NCI-H446 (cell line): ENCODE measurements at regions not wholly inside any gene's neighbourhood (a gene's known extent, or its start where the extent isn't known, plus 50 kb on each side); places are given as distances from the start of the nearest gene placed in this dataset.

ENCODE experiments used
- DNase-seq, 2 experiments: peaks; one replicate each; lab custom pipeline; 2025; lab: John Stamatoyannopoulos, UW

DNA sequence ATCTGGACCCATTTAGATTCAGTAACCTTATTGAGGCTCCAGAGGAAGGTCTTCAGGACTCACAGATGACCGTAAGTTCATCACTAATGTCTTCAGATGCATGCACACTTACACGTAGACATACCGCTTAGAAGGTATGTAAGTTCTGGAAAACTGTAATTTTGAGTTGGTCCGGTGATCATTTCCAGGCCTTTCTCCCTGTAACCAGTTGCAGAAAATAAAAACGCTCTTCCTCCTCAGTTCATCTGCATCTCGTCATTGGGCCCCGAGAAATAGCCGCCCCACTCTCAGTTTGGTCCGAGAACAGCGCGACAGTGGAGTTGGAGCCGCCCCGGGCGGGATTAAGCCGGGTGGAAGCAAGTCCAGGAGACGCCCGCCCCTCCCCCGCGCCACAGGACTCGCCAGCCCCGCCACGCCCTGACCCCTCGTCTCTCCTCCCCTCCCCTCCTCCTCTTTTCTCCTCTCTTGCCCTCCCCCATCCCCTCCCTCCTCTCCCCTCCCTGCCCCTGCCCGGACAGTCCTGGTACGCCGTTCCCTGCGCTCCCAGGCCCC lies 83.7 kb downstream of the TNFAIP2 start:
- no peak for DNase-seq

DNA sequence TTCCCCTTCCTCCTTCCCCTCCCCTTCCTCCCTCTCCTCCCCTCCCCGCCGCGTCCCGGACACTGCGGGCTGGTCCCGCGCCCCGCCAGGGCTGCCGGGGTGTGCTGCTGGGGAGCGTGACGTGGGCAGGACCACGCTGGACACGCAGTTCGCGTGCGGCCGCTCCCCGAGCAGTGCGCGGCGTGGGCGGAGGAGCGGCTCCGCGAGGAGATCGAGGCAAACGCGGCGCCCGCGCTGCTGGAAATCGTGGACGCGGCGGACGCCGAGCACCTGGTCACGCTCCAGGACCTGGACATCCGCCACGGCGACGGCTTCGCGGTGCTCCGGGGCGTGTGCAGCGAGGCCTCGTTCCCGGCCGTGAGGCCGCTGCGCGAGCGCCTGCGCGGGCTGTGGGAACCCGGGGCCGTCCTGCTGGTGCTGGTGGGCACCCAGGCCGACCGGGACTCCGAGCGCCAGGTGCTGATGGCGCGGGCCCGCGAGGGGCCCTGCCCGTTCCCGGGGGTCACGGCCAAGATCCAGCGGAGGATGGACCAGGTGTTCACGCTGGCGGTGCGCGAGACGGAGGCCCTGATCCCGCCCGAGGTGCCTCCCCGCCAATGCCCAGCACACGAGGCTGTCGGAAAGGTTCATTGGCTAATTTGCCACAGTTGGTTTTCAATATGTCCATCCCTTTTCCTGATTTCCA lies 84.3 kb downstream of the TNFAIP2 start:
- DNase-seq: no peak

DNA sequence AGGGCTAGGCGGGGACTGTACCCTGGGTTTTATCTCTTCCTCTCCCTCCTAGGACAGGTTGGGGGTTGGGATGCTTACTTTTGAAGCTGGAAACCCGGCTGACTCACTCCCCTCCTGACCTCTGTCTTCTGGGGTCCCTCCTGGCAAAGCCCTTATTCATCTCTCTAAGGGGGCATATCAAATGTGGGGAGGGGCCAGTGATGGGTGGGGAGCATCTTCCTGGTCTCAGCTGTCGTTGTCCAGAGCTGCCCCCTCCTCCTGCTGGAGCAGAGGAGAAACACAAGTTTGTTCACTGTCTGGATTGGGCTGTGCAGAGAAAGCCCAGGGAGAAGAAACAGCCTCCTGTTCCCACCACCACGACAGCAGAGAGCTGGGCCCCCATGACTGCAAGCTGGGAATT lies 85.8 kb downstream of the TNFAIP2 start:
- DNase-seq: no peak

DNA sequence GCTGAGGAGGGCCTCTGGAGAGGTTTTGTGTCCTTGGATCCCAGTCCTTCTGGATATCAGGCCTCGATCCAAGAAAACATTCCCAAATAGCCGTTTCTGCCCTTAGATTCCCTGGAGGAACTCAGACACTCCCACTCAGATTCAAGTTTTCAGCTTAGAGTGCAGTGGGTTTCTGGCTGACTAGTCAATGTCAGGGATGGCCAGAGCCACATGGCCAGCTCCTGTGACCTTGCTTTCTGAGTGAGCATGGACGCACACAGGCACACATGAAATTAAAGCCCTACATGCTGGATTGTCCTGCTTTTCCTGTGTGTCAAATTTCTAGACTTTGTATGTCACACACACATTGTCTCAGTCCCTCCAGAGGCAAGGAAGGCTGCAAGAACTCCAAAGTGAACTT lies 86.2 kb downstream of the TNFAIP2 start:
- no peak for DNase-seq

DNA sequence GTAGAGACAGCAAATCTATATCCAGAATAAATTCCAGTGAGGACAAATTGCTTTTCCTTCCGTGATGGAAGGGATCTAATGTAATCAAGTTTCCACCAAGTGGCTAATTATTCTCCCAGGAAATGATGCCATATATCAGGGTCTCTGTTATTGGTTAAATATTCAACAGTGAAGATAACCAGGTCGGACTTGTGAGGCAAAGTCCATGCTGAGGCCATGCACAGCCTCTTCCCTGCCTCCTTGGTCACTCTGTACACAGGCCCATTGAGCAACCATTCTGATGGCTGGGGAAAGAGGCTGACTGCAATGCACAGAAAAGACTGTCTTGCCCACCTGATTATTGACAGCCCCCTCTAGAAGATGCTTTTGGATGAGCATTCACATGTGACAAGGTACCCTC lies 90.1 kb downstream of the TNFAIP2 start:
- no peak for DNase-seq

DNA sequence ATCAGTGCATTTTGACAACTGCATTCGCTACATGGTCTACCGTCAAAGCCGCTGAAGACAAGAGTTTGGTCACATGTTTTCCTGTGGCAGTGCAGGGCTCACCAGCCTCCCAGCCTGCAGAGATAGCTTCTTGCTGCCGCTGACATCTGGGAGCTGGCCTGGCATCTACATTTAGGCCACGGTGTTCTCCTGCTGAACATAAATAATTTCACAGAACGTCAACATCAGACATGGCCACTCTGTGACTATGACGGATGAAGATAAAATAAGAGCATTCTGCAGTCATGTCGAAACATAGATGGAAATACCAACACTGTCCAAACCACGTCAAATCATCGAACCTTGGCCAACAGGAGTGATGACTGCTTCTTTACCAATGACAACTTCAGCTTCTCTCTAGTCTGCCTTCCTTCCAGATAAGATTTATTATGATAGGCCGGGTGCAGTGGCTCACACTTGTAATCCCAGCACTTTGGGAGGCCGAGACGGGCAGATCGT lies 91.2 kb downstream of the TNFAIP2 start:
- no peak for DNase-seq

DNA sequence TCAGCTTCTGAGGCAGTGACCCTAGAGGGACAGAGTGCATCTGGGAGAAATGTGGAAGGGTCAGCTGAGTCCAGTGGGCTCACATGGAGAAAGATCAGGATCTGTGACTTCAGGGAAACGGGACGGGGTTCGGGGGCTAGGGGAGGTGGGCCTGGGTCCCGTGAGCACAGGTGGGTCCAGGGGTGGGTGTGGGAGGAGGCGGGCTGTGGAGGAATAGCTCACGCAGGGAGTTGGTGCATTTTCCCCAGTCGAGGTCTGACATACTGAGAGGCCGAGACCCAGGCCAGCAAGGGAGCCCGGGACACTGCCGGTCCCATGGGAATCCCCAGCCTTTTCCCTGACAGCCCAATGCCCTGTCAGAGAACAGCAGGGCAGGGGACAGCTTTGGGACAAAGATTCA lies 93.1 kb downstream of the TNFAIP2 start:
- no peak for DNase-seq

DNA sequence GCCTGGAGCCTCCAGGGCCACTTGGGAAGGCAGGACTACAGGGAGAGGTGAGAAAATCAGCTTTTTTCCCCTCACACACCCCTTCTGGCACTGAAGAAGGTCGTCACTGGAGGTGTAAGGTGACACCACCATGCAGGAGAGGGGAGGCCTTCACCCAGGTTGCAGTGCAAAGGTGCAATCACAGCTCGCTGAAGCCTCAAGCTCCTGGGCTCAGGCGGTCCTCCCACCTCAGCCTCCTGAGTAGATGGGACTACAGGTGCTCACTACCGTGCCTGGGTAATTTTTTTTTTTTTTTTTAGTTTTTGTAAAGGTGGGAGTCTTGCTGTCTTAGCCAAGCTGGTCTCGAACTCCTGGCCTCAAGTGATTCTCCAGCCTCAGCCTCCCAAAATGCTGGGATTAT lies 93.6 kb downstream of the TNFAIP2 start:
- no peak for DNase-seq

DNA sequence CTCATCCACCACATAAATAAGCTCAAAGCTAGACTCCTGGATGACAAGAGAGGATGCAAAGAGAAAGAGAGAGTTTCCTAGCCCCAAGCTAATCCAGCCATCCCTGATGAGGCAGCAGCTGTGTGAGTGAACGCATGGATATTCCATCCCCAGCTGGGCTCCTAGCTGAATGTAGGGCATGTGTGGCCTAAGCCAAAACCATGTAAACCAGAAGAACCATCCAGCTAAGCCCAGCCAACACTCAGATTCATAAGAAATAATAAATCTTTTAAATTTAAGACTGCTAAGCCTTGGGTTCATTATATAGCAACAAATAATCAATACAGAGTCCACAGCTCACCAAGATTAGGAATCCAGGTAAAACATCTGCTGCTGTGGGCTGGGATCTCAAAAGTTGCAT lies 94.3 kb downstream of the TNFAIP2 start:
- DNase-seq: no peak

DNA sequence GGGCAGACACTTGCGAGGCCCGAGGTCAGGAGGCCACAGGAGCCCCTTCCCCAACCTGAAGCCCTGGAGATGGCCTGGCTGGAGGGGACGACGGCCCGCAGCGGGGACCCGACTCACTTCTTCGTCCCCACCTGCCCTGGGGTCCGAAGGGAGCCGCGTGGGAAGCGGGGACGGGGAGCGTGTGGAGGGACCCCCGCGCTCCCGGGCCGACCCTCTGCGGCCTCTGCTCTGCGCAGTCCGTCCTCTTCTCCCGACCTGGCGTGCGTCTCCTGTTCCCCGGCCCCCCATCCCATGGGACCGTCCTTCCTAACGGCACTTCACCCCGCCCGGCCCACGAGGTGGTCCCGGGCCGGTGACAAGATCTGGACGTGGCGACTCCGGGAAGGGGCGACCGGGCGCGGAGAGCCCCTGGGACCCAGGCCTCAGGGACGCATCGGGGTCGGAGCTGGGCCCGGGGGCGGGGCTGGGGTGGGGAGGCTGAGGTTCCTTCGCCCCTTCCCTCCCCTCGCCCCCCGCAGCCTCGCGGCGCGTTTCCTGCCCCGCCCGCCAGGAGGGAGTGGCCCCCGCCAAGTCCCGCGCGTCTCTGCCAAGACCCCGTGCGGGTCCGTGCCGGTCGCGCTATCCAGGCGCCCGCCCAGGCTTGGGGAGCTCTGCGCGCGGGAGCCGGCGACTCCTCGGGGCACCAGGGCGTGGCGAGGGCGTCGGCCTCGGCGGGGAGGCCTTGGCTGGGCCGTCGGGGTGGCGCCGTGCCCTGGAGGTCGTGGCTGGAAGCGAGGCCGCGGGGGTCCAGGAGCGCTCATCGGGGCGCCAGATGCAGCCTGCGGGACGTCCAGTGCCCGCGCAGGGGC lies 97.1 kb downstream of the TNFAIP2 start:
- no peak for DNase-seq

DNA sequence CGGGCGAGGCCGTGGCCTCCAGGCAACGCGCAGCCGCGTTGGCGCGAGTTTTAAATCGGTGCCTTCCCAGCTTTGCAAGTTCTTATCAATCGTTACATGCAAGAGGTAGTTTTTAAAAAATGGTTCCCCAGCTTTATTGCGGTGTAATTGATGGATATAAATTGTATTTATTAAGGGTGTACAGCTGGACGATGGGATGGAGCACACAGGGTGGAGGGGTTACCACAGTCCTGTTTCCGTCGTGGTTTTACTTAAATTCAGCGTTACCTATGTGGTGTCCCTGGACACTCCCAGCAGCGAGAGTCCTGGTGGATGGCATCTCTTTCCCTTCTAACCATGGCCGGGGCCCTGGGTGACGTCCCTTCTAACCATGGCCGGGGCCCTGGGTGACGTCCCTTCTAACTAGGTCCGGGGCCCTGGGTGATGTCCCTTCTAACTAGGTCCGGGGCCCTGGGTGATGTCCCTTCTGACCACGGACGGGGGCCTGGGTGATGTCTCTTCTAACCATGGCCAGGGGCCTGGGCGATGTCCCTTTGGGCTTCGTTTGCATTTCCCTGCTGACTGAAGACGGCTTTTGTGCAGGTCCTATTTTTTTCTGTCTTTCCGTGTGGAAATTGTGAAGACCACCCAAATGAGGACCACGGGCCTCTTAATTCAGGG lies 97.9 kb downstream of the TNFAIP2 start:
- DNase-seq: no peak

DNA sequence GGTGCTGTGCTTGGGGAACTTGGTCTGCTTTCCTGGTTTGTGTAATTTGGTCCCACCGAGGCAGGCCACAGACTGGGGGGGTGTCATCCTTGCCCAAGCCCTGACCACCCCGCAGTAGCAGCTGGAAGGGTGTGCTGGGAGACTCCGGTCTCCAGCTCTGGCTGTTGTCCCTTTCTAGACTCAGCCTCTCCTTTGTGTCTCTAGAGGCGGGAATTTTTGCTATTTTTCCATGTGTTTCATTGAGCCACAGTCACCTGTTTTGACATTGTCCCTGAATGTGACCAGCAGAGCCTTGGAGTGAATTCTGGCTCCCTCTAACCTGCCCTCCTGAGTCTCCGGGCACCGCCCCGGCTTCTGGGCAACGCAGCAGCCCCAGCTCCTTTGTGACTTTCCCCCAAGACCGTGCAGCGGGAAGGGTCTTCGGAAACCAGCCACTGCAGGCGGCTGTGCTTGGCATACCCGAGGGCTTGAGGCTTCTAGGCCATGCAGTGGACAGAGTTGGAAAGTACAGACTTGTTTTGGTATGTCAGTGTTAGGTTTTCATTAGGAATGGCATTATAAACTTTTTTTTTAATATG lies 98.6 kb downstream of the TNFAIP2 start:
- no peak for DNase-seq

DNA sequence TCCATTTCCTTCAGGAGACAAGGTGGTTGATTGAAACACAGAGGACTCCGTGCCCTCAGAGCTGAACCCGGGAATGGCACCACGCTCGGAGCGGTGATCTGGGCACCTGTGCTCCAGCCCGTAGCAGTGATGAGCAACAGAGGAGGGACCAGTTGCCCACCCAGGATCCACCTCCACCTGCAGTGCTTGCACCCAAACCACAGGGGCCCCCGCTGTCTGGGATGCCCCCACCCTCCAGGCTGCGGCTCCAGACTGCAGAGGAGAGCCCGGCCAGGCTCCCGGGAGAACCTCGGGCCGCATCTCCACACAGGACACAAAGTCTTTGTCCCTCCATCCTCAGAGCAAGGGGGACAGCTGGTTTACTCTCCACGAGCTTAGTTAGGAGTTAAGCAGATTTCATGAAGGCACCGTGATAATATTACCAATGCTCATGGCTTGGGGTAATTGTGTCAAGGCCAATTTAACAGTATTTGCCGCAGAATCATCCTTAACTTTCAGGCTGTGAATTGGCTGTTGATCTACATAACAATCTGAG lies 100.6 kb downstream of the TNFAIP2 start:
- no peak for DNase-seq

DNA sequence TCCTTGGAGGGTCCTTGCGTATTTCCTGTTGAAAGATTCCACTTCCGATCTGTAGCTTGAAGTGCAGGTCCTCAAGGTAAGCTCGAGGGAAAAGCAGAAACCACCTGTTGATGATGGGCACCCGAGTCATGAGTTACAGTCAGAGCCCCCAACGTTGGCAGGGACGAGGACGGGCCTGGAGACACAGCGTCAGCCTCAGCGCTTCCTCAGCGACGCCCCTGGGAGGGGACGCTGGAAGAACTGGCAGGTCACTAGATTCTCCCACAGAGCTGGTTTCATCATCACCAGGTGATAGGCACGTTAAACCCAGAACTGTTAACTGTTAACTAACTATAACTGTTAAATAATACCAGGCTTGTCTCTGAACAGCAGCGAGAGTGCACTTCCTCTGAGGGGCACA lies 101.8 kb downstream of the TNFAIP2 start:
- no peak for DNase-seq

DNA sequence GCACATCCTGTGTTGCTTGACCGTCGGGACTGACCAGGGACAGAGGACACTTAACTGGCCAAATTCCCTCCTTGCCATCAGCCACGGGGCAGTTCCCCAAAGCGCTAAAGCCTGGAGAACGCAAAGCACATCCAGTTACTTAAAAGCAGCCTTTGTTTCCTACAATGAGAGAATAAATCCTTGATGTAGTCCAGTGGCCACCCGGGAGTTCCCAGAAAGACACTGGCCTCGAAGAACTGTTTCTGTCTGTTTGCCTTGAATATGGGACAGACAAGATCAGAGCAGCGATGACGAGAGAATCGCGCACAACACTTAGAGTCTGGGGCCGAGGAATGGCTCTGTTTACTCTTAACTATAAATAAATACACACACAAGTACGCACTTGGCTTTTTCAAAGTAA lies 102.2 kb downstream of the TNFAIP2 start:
- no peak for DNase-seq

DNA sequence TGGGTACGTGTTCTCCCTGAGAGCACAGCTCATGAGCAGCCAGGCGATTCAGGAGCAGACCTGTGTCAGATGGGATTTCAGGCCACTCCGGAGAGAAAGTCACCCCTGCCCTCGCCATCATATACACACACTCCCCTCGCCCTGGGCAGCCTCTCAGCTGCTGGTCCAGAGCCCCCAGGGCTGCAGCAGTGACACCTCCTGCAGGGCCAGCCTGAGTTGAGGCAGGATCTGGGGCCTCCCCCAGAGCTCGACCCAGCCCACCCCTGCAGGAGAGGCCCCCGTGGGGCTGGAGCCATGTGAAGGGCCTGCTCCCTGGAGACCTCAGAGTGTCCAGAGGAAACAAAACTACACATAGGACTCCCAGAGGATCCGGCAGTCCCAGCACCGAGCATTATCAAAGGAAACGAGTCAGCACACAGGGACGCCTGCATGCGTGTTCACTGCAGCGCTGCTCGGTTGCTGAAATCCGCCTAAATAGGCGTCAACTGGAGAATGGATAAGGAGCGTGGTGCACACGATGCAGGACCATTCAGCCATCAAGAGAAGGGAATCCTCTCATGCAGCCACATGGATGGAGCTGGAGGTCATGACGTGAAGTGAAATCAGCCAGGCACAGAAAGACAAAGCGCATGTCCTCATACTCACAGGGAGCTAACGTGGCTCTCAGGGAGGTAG lies 104.0 kb downstream of the TNFAIP2 start:
- DNase-seq: no peak

DNA sequence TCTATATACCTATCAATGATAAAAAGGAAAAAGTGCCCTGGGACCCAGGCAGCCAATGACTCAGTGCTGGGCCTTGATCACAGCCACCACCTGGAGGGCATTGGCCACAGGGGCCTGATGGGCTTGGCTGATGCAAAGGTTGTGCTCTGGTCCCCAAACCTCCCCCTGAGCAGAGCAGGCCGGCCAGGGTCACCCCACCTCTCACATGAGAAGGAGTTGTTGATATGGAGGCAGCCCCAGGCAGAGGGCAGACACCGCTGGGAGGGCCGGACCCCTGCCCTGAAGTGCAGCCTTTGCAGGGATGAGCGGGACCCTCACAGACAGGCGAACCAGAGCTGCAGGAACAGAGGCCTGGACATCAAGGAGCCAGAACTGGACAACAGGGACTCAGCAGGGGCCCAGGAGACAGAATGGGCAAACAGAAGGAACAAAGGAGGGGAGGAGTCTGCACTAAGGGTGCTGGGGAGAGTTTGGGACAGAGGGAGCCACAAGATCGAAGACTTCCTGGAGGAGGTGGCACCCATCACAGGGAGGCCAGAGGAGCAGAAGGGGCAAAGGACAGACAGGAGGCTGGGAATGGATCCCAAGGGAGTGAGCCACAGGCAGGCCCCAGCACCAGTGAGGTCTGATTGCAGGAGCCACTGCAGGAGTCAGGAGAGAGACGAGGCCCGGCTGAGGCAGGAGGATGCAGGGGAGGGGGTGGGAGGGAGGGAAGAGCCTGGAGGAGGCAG lies 105.0 kb downstream of the TNFAIP2 start:
- no peak for DNase-seq

DNA sequence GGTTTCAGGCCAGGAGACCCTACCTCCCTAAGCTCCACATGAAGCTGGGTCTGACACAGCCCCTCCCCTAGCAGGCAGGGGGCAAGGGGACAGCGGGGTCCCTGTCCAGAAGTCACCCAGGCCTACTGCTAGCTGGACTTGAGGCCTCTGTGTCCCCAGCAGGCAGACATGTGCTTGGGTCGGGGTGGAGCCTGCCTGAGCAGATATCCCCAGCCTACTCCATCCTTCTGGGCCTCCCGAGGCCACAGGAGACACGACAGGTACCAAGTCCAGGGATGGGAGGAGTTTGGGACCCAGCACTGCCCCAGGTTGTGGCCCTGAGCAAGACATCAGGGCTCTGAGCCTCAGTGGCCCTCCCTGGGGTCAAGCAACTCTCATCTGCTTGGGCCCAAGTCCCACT lies 105.2 kb upstream of the EIF5 start:
- DNase-seq: no peak

DNA sequence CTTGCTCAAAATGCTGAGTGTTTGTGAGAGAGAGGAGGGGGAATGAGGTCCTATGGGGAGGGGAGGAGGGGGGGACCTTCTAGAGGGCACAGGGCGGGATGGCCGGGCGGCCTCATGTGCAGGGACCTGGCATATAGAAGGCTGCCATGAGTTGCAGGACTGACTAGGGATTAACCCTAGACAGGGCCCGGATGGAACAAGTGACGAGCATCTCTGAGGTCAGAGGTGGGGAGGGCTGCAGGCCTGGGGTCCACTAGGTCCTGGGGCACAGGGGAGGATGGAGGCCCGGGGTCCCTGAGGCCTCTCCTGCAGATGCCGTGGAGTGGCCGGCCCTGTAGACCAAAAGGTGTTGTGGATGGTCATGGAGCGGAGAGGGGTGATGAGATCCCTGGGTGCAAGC lies 104.0 kb upstream of the EIF5 start:
- DNase-seq: no peak

DNA sequence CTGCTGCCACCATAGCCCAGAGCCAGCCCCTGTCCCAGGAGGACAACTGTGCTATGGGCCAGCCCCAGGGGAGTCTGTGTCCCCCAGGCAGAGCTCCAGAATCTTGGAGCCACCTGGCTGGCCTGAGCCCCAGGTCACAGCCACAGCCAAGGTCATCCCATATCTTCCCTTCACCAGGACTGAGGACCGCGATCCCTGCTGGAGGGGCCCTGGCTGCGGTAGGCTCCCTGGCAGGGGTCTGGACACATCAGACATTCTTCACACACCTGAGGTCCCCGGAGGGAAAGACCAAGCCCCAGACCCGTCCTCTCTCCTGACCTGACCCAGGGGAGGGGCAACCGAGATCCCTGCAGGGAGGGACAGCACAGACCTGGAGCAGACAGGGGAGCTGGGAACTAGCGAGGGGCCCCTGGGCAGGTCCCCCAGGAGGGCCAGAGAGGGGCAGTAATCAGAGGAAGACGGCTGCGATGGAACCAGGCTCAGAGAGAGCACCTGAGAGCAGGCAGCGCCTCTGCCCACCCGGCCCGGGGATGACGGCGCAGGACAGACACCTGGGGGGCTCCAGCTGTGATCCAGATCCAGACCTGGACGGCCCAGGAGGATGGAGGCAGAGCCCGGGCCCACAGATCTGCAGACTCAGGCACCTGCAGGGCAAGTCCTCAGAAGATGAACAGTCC lies 103.2 kb upstream of the EIF5 start:
- DNase-seq: no peak
